HS-27A (cell line): ENCODE measurements at regions not wholly inside any gene's neighbourhood (a gene's known extent, or its start where the extent isn't known, plus 50 kb on each side); places are given as distances from the start of the nearest gene placed in this dataset.

ENCODE experiments used
- DNase-seq: peaks from one replicate; pipeline ENCODE4 v3.0.0-alpha.2; 2012; ENCODE audit warnings: low read depth, missing footprints

- DNase-seq: no peak
Measured at GRCh38 chr2:150047620-150048222, 439.7 kb downstream of the RND3 start.

- DNase-seq: no peak
Measured at GRCh38 chr2:150046810-150047209, 440.7 kb downstream of the RND3 start.

GRCh38 chr2:150046211-150046610 lies 441.3 kb downstream of the RND3 start:
- DNase-seq: peak; percentile 39

GRCh38 chr2:150045601-150046000 lies 441.9 kb downstream of the RND3 start:
- DNase-seq: no peak

GRCh38 chr2:150043172-150043500 lies 444.3 kb downstream of the RND3 start:
- DNase-seq: no peak

- no peak for DNase-seq
Measured at GRCh38 chr2:150042500-150043171, 444.8 kb downstream of the RND3 start.

GRCh38 chr2:150041722-150042425 lies 445.6 kb downstream of the RND3 start:
- DNase-seq: no peak

- DNase-seq: no peak
Measured at GRCh38 chr2:150036622-150037021, 449.0 kb upstream of the MMADHC start.

- DNase-seq: no peak
Measured at GRCh38 chr2:150034665-150035064, 447.1 kb upstream of the MMADHC start.

GRCh38 chr2:150030436-150031190 lies 443.0 kb upstream of the MMADHC start:
- no peak for DNase-seq

GRCh38 chr2:150028322-150028721 lies 440.7 kb upstream of the MMADHC start:
- DNase-seq: no peak

- DNase-seq: no peak
Measured at GRCh38 chr2:150027164-150027563, 439.6 kb upstream of the MMADHC start.

GRCh38 chr2:150023663-150024062 lies 436.1 kb upstream of the MMADHC start:
- no peak for DNase-seq

GRCh38 chr2:150023044-150023443 lies 435.5 kb upstream of the MMADHC start:
- DNase-seq: no peak

GRCh38 chr2:150020937-150021673 lies 433.5 kb upstream of the MMADHC start:
- DNase-seq: no peak

- no peak for DNase-seq
Measured at GRCh38 chr2:150020221-150020620, 432.6 kb upstream of the MMADHC start.

- DNase-seq: no peak
Measured at GRCh38 chr2:150019063-150019462, 431.5 kb upstream of the MMADHC start.

GRCh38 chr2:150012986-150013385 lies 425.4 kb upstream of the MMADHC start:
- no peak for DNase-seq

GRCh38 chr2:150011161-150011730 lies 423.7 kb upstream of the MMADHC start:
- no peak for DNase-seq

- DNase-seq: no peak
Measured at GRCh38 chr2:150008901-150009300, 421.3 kb upstream of the MMADHC start.

- DNase-seq: no peak
Measured at GRCh38 chr2:150007815-150008430, 420.3 kb upstream of the MMADHC start.
